ENCODE measurements at regions not wholly inside any gene's neighbourhood (a gene's known extent, or its start where the extent isn't known, plus 50 kb on each side); places are given as distances from the start of the nearest gene placed in this dataset.

GRCh38 chr7:45986355-45987298, 65.6 kb upstream of the IGFBP3 start:
- no peak for DNase-seq (ENCODE audit: low read depth)

- DNase-seq (ENCODE audit: low read depth) = peak; percentile 92
Observed at GRCh38 chr7:45985902-45986301, 64.8 kb upstream of the IGFBP3 start.

- no peak for DNase-seq (ENCODE audit: low read depth)
Observed at GRCh38 chr7:45984386-45985295, 63.6 kb upstream of the IGFBP3 start.

DNA sequence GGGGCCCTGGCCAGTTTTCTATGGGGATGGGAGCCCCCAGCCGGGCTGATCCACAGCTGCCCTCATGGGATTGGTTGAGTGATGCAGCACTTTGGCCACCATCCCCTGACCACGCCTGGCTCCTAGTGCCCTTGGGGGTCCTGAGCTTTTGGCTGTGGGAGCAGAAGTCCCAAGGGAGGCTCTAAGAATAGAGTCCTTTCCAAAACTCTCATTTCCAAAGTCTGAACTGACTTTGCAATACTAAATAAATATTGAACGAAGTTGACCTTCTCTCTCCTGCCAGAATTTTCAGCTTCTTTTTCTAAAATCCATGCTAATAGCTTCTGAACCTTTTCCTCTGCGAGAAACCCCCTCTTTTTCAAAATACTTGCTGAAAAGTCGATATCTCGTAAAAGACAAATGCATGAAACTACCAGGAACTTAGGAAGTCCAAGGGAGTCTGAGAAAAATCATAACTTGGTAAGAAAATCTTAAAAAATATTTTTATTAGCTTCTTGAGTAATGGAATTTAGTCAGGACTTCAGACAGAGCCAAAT, 62.7 kb upstream of the IGFBP3 start:
- DNase-seq (ENCODE audit: low read depth) = no peak

DNA sequence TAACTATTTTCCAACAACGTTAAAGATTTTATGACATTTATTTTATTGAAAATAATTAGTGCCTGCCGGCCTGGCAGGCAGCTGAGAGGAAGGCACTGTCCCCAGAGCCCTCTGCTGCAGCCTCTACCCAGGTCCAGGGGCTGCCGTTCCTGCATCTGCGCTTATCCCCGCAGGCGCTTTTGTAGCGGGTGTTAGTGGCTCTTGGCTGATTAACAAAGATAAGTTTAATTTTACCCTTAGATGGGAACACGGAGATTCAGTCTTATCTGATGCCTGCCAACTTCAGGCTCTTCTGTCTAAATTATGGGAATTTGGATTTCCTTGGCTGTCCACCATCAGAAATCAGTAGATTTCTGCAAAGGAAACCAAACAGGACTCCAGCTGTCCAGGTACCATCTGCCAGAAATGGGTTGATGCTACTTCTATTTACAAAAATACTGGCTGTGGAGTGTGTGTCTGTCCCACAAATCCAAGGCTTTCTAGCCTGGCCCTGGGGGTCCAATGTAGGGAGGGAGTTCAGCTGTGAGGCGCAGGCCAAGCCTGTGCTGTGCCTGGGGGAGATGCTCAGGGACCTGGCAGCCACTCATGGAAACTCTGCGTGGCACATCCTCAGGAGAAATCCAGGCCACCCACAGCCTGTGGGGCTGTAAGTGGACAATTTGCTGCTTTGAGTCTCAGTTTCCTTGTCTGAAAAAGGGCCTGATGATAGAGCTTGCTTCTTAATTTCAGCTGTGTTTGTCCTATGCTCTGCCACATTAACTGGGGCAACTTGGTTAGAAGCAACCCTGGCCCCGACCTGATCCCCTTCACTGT, 62.0 kb upstream of the IGFBP3 start:
- DNase-seq (ENCODE audit: low read depth) = no peak

GRCh38 chr7:45982132-45982531, 61.1 kb upstream of the IGFBP3 start:
- no peak for DNase-seq (ENCODE audit: low read depth)

- peak; percentile 63 for DNase-seq (ENCODE audit: low read depth)
Observed at GRCh38 chr7:45980973-45981372, 59.9 kb upstream of the IGFBP3 start.

GRCh38 chr7:45980181-45980905, 59.3 kb upstream of the IGFBP3 start:
- DNase-seq (ENCODE audit: low read depth) = peak; percentile 32

GRCh38 chr7:45979275-45980180, 58.5 kb upstream of the IGFBP3 start:
- no peak for DNase-seq (ENCODE audit: low read depth)

- peak; percentile 34 for DNase-seq (ENCODE audit: low read depth)
Observed at GRCh38 chr7:45978731-45979211, 57.7 kb upstream of the IGFBP3 start.

DNA sequence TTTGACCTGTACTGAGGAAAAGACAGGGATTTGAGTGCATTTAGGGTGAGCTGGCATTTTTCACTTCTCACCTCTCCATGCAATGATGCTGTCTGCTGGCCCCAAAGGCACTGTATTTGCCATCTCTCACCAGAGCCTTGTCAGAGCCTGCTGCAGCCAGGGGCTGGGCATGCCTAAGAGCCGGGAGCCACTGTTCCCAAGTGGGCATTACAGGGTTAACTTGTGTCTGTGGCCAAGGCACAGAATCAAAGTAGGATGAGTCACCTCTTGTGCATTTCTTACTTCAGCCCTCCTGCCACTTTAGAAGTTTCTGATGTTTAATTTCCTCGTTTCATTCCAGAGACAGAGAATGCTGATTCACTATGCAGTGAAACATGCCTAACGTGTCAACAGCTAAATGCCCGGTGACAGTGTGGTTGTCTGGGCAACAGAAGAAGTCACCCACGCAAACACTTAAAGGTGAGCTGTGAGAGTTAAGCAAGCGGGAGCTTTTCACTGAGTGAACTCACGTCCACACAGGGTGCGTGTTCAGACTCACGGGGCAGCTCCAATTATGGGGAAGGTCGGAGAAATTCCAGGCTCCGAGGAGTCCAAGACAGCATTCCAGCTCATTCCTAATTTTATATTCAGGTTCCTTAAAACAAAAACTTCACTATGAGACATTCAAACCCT, 57.1 kb upstream of the IGFBP3 start:
- peak; percentile 100 for DNase-seq (ENCODE audit: low read depth)

- peak; percentile 30 for DNase-seq (ENCODE audit: low read depth)
Observed at GRCh38 chr7:45977256-45977780, 56.2 kb upstream of the IGFBP3 start.

DNA sequence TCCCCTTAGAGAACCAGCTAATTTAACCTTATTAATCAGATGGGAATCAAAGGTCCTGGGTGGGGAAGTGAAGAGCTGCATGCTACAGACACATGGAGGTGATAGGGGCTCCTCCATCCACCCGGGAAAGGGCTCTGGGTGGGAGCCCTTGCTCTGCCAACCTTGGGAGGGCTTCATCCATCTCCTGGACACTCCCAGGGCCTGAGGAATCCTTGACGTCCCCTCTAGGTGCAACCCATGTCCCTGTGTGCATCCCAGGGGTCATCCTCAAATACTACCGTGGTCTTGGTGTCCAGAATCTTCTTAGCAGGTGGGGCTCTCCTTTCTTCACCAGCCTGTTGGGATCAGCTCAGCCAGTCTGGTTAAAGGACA, 55.4 kb upstream of the IGFBP3 start:
- DNase-seq (ENCODE audit: low read depth) = no peak

- no peak for DNase-seq (ENCODE audit: low read depth)
Observed at GRCh38 chr7:45975847-45976484, 54.9 kb upstream of the IGFBP3 start.

- DNase-seq (ENCODE audit: low read depth) = peak; percentile 32
Observed at GRCh38 chr7:45975367-45975766, 54.3 kb upstream of the IGFBP3 start.

DNA sequence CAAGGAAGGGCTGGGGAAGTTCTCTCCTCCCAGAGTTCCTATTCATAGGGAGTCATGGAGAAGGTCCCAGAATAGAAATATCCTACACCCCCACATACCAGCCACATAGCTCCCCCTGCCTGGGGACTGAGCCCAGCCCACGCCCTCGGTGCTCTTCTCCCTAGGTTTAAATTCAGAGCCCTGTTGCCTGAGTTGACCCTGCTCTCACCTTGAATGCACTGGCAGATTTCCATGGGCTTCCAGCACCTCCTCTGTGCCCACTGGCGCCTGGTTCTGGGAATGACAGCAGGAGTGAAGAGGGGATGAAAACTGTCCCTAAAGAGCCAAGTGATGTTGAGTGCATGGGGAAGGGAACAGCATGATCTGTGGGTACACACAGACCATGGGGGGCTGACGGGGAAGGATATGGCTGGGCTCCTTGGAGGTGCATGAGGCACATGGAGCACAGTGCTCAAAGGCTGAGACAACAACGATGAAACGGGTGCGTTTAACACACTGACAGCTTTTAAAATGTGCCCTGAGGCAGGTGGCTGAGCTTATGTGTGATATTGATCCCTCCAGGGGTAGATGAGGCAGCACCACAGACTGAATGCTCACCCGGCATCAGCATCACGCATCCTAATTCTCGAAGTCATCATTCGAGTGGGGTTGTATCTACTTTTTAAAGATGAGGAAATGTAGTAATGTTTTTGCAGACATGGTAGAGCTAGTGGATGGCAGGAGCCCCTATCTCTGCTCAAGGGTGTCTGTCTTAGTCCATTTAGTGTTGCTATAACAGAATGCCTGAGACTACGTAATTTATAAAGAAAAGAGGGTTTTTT, 53.7 kb upstream of the IGFBP3 start:
- DNase-seq (ENCODE audit: low read depth) = no peak

All from renal cortical epithelial cell (primary cell).